ENCODE measurements at regions not wholly inside any gene's neighbourhood (a gene's known extent, or its start where the extent isn't known, plus 50 kb on each side); places are given as distances from the start of the nearest gene placed in this dataset.

DNA sequence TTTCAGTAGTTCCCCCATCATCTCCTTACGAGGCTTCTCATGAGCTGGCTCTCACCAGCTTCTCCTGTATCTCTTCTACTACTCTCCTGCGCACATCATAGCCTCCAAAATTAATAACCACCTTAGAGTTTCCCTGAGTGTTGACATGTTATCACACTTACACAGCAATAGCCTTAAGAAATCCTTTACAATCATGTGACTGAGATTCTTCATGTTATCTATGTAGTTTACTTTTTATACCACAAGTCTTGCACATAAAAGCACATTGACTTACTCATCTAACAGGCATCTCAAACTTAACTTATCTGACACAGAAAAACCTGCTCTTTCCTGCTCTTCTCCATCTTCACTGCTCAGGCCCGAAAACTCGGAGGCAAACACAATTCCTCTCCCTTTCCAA is 103.7 kb upstream of the TAB2 start:
- Histone ChIP-seq H3K36me3 (ENCODE audit: insufficient read depth, low read length) (no peaks in the 10 kb centered on the region), H3K4me1 (ENCODE audit: control insufficient read depth, insufficient read depth, low read length, unreplicated experiment) (peaks cover 16% of the 10 kb centered on the region), H2AFZ (ENCODE audit: low read length, unreplicated experiment) (no peak overlapping the region), H3K4me3 (ENCODE audit: low read depth, low read length) (no peak overlapping the region), H3K27me3 (ENCODE audit: insufficient read depth, low read length) (no peaks in the 10 kb centered on the region), H3K27ac (ENCODE audit: low read depth, low read length) (no peak overlapping the region), H3K79me2 (ENCODE audit: control insufficient read depth, insufficient read depth, low read length, unreplicated experiment) (no peaks in the 10 kb centered on the region)

DNA sequence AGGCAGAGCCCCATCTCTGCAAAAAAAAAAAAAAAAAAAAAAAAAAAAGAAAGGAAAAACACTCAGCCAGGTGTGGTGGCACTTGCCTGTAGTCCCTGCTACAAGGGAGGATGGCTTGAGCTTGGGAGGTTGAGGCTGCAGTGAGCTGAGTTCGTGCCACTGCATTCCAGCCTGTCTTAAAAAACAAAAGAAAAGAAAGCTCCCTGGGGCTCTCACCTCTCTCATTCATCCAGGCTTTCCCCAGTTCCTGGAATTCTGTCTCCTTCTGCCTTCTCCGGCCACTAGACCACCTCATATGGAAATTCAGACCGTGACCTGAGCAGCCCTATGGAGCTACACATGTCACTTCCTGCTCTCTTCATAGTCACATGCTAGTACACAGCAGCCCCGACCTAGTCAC is 101.1 kb upstream of the TAB2 start:
- no peak overlapping the region for H3K27ac ChIP-seq (ENCODE audit: low read depth, low read length)
- H3K36me3 ChIP-seq (ENCODE audit: insufficient read depth, low read length): no peaks in the 10 kb centered on the region
- peaks cover 2% of the 10 kb centered on the region for H3K4me1 ChIP-seq (ENCODE audit: control insufficient read depth, insufficient read depth, low read length, unreplicated experiment)
- H3K4me3 ChIP-seq (ENCODE audit: low read depth, low read length): no peak overlapping the region
- H3K27me3 ChIP-seq (ENCODE audit: insufficient read depth, low read length): no peaks in the 10 kb centered on the region
- H3K79me2 ChIP-seq (ENCODE audit: control insufficient read depth, insufficient read depth, low read length, unreplicated experiment): no peaks in the 10 kb centered on the region
- H2AFZ ChIP-seq (ENCODE audit: low read length, unreplicated experiment): no peak overlapping the region

DNA sequence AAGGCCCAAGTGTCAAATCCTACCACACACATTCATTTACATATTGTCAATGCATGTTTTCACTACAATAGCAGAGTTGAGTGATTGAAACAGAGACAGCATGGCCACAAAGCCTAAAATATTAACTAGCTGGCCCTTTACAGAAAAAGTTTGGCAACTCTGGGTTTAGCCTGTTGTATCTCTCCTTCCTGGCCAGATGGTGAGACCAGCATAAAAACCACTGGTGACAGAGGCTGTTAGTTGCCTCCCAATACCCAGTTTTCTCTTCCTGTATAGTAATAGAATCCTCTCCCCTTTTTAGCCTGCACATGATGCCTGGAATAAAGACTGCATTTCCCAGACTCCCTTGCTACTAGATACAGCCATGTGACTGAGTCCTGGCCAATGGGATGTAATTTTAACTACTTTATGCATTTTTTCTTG is 100.0 kb upstream of the TAB2 start:
- no peaks in the 10 kb centered on the region for H3K36me3 ChIP-seq (ENCODE audit: insufficient read depth, low read length)
- H3K27me3 ChIP-seq (ENCODE audit: insufficient read depth, low read length): no peaks in the 10 kb centered on the region
- no peak overlapping the region for H3K4me3 ChIP-seq (ENCODE audit: low read depth, low read length)
- H3K79me2 ChIP-seq (ENCODE audit: control insufficient read depth, insufficient read depth, low read length, unreplicated experiment): no peaks in the 10 kb centered on the region
- no peak overlapping the region for H2AFZ ChIP-seq (ENCODE audit: low read length, unreplicated experiment)
- no peaks in the 10 kb centered on the region for H3K4me1 ChIP-seq (ENCODE audit: control insufficient read depth, insufficient read depth, low read length, unreplicated experiment)
- H3K27ac ChIP-seq (ENCODE audit: low read depth, low read length): no peak overlapping the region

DNA sequence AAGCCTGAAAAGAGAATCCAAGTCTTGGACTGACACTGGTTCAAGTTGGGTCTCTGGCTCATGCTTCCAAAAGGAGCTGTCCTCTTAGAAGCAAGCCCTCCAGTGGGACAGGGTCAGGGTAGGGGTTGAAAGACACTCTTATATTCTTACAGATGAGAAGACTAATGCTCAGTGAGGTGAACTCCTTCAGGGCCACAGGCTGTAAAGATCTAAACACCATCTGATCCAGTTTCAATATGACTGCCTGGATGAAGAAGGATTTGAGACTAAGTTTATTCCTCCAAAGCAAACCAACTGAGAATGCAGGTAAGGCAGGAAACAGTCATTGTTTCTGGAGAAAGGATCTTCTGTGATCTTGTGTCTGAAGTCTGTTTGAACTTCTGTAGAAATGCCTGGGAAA is 99.0 kb upstream of the TAB2 start:
- Histone ChIP-seq H3K79me2 (ENCODE audit: control insufficient read depth, insufficient read depth, low read length, unreplicated experiment) (no peaks in the 10 kb centered on the region), H3K27ac (ENCODE audit: low read depth, low read length) (no peak overlapping the region), H3K36me3 (ENCODE audit: insufficient read depth, low read length) (no peaks in the 10 kb centered on the region), H3K27me3 (ENCODE audit: insufficient read depth, low read length) (no peaks in the 10 kb centered on the region), H3K4me3 (ENCODE audit: low read depth, low read length) (no peak overlapping the region), H2AFZ (ENCODE audit: low read length, unreplicated experiment) (no peak overlapping the region), H3K4me1 (ENCODE audit: control insufficient read depth, insufficient read depth, low read length, unreplicated experiment) (no peaks in the 10 kb centered on the region)

DNA sequence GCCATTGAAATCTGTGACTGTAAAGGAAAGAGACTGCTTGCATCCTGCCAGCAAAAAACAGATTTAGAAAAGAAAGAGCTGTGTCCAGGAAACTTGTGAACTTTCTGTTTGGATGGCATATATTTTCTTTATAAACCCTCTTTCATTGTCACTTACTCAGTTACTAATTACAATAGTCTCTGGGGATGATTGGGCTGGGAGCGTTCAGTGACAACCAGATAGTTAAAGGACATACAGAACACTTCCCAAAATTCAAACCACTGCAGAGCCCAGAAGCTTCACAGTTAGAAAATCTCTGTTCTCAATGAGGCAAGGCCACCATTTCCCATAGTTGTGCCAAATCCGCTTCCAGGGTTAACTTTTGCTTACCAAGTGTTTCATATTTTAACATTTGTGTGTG is 98.6 kb upstream of the TAB2 start:
- Histone ChIP-seq H3K79me2 (ENCODE audit: control insufficient read depth, insufficient read depth, low read length, unreplicated experiment) (no peaks in the 10 kb centered on the region), H3K36me3 (ENCODE audit: insufficient read depth, low read length) (no peaks in the 10 kb centered on the region), H3K27me3 (ENCODE audit: insufficient read depth, low read length) (no peaks in the 10 kb centered on the region), H3K27ac (ENCODE audit: low read depth, low read length) (no peak overlapping the region), H3K4me3 (ENCODE audit: low read depth, low read length) (no peak overlapping the region), H2AFZ (ENCODE audit: low read length, unreplicated experiment) (no peak overlapping the region), H3K4me1 (ENCODE audit: control insufficient read depth, insufficient read depth, low read length, unreplicated experiment) (no peaks in the 10 kb centered on the region)

DNA sequence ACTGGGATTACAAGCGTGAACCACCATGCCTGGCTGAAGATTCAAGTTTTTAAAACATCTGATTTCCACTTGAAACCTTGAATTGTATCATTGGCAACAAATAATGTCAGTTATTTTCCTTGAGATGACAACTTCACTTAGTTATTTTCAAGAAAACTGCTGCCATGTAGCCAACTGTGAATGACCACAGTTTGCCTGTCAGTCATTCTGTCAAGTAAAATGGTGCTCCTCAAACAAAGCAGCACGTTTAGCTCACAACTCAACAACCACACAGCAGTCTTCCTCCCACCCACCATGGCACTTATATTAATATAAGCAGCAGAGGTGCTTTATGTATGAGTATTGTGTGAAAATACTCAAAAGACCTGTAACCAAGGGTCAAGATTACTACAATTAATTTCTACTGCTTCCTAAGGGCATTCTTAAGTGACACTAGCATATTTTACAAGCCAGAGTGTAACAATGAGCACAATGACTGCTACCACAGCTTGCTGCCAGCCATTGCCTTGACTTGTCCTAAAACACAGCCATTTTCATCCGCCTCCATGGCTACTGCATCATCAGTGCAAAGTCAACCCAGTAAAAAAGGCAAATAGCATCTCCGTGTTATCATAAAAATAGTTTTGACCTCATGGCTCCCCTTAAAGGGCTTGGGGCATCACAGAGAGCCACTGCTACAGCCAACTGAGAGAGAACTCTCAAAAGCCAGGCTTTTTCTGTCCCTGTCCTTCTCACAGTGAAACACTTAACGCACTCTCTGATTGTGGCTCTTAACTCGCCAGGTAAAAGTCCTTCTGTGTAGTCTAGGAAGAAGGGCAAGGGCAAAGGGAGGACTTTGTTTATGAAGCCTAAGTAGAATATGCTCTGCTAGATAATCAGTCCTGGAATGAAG is 96.4 kb upstream of the TAB2 start:
- no peaks in the 10 kb centered on the region for H3K27me3 ChIP-seq (ENCODE audit: insufficient read depth, low read length)
- no peak overlapping the region for H3K4me3 ChIP-seq (ENCODE audit: low read depth, low read length)
- H3K27ac ChIP-seq (ENCODE audit: low read depth, low read length): no peak overlapping the region
- no peak overlapping the region for H2AFZ ChIP-seq (ENCODE audit: low read length, unreplicated experiment)
- H3K4me1 ChIP-seq (ENCODE audit: control insufficient read depth, insufficient read depth, low read length, unreplicated experiment): no peaks in the 10 kb centered on the region
- no peaks in the 10 kb centered on the region for H3K79me2 ChIP-seq (ENCODE audit: control insufficient read depth, insufficient read depth, low read length, unreplicated experiment)
- no peaks in the 10 kb centered on the region for H3K36me3 ChIP-seq (ENCODE audit: insufficient read depth, low read length)

DNA sequence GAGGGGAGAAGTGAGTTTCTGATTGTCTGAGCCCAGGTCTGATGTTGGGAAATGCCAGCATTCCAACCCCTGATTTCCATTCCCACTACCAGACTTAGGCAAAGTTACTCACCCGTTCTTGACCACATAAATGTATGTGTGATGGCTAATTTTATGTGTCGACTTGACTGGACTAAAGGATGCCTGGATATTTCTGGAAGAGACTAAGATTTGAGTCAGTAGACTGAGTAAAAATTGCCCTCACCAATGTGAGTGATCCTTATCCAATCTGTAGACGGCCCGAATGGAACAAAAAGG is 95.8 kb upstream of the TAB2 start:
- Histone ChIP-seq H3K27me3 (ENCODE audit: insufficient read depth, low read length) (no peaks in the 10 kb centered on the region), H3K36me3 (ENCODE audit: insufficient read depth, low read length) (no peaks in the 10 kb centered on the region), H2AFZ (ENCODE audit: low read length, unreplicated experiment) (no peak overlapping the region), H3K79me2 (ENCODE audit: control insufficient read depth, insufficient read depth, low read length, unreplicated experiment) (no peaks in the 10 kb centered on the region), H3K27ac (ENCODE audit: low read depth, low read length) (no peak overlapping the region), H3K4me3 (ENCODE audit: low read depth, low read length) (no peak overlapping the region), H3K4me1 (ENCODE audit: control insufficient read depth, insufficient read depth, low read length, unreplicated experiment) (no peaks in the 10 kb centered on the region)

DNA sequence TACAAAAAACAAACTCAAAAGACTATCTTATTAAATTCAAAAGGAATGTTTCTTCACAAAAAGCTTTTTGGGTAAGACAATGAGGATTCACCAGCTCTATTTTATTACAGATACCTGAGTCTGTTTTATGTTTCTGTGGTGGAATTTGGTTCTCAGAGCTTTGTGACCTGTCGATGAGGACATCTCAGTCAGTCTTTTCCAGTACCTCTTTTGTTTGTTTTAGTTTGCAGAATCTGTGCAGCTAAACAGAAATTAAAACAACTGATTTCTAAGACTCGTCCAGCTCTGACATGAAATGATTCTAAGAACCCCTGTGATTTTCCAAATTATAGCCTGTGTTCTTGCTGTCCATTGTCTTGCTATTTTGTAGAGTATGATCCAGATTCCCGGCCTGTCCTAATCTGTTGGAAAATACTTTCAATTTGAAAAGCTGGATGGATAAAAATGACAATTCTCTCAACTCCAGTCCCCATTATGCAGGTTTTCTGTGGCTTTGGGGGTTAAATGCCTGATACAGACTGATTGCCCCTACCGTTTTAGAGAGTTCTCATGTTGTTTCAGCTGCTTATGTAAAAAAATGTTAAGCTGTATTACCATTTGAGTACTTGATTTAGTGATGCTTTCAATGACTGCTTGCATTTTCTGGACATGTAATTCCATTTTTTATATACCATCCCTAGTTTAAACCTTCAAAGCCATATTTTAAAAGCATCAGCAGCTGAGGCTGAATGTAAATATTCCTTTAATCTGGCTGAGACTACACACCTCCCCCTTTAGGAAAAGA is 94.2 kb upstream of the TAB2 start:
- no peak overlapping the region for H3K4me3 ChIP-seq (ENCODE audit: low read depth, low read length)

DNA sequence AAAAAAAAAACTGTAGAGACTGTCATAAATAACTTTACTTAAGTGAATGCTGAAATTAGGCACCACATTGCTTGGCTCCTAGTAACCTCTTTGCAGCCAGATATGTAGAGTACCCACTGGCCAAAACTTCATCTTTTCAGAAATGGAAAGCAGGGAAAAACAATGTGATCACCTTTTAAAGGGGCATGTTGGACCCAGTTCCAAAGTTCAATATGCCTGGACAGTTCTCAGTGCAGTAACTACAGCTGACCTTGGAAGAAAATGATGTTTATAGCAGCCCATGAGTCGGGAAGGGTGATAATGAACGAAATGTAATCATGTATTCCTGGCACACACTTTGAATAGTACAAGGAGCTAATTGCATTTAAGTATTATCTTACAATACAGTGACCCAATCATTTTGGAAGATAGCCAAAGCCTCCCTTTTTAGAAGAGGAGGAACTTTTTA is 93.6 kb upstream of the TAB2 start:
- Histone ChIP-seq H3K36me3 (ENCODE audit: insufficient read depth, low read length) (no peaks in the 10 kb centered on the region), H3K27ac (ENCODE audit: low read depth, low read length) (no peak overlapping the region), H3K79me2 (ENCODE audit: control insufficient read depth, insufficient read depth, low read length, unreplicated experiment) (no peaks in the 10 kb centered on the region), H3K4me3 (ENCODE audit: low read depth, low read length) (no peak overlapping the region), H3K27me3 (ENCODE audit: insufficient read depth, low read length) (no peaks in the 10 kb centered on the region), H2AFZ (ENCODE audit: low read length, unreplicated experiment) (no peak overlapping the region), H3K4me1 (ENCODE audit: control insufficient read depth, insufficient read depth, low read length, unreplicated experiment) (no peaks in the 10 kb centered on the region)

More for the DNA sequence above, 94.2 kb upstream of the TAB2 start:
- H3K36me3 ChIP-seq (ENCODE audit: insufficient read depth, low read length): no peaks in the 10 kb centered on the region
- no peak overlapping the region for H3K27ac ChIP-seq (ENCODE audit: low read depth, low read length)
- no peaks in the 10 kb centered on the region for H3K4me1 ChIP-seq (ENCODE audit: control insufficient read depth, insufficient read depth, low read length, unreplicated experiment)
- H3K79me2 ChIP-seq (ENCODE audit: control insufficient read depth, insufficient read depth, low read length, unreplicated experiment): no peaks in the 10 kb centered on the region
- H2AFZ ChIP-seq (ENCODE audit: low read length, unreplicated experiment): no peak overlapping the region
- no peaks in the 10 kb centered on the region for H3K27me3 ChIP-seq (ENCODE audit: insufficient read depth, low read length)

DNA sequence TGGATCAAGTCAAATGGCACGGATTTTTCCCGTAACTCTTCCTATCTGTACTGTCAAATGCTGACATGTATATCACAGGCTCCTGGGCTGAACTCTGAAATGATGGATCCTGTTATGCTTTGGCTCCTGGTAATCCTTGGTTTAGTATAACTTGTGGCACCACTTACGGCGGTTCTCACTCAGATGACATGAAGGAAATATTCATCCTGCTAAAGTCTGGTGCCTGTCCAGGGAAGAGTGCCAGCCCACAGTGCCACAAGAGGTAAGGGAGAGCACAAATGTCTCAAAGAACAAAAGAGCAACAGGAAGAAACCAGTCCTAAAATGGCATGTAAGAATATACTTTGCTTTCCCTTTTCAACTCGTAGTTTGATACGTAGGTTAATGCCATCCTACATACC is 93.1 kb upstream of the TAB2 start:
- no peaks in the 10 kb centered on the region for H3K79me2 ChIP-seq (ENCODE audit: control insufficient read depth, insufficient read depth, low read length, unreplicated experiment)
- H2AFZ ChIP-seq (ENCODE audit: low read length, unreplicated experiment): no peak overlapping the region
- no peaks in the 10 kb centered on the region for H3K27me3 ChIP-seq (ENCODE audit: insufficient read depth, low read length)
- no peak overlapping the region for H3K27ac ChIP-seq (ENCODE audit: low read depth, low read length)
- H3K36me3 ChIP-seq (ENCODE audit: insufficient read depth, low read length): no peaks in the 10 kb centered on the region
- no peak overlapping the region for H3K4me3 ChIP-seq (ENCODE audit: low read depth, low read length)
- no peaks in the 10 kb centered on the region for H3K4me1 ChIP-seq (ENCODE audit: control insufficient read depth, insufficient read depth, low read length, unreplicated experiment)

DNA sequence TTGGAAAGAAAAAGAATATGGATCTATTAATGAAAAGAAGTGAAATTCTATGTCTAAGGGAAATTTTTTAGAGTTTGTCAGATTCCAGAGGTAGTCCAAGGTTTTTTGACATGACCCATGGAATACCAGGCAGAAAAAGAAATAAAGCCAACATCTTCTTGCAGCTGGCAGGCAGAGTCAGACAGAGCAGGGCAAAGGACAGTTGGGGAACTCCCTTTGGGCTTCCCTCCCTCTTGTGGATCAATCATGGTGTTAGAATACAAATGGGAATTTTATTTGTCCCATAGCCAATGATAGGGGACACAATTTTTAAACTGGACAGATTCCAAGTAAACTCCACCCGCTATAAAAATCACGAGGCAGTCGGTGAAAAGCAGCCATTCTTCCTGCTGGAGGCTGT is 92.1 kb upstream of the TAB2 start:
- no peaks in the 10 kb centered on the region for H3K27me3 ChIP-seq (ENCODE audit: insufficient read depth, low read length)
- H3K4me1 ChIP-seq (ENCODE audit: control insufficient read depth, insufficient read depth, low read length, unreplicated experiment): no peaks in the 10 kb centered on the region
- no peak overlapping the region for H3K4me3 ChIP-seq (ENCODE audit: low read depth, low read length)
- H3K36me3 ChIP-seq (ENCODE audit: insufficient read depth, low read length): no peaks in the 10 kb centered on the region
- no peak overlapping the region for H3K27ac ChIP-seq (ENCODE audit: low read depth, low read length)
- no peak overlapping the region for H2AFZ ChIP-seq (ENCODE audit: low read length, unreplicated experiment)
- H3K79me2 ChIP-seq (ENCODE audit: control insufficient read depth, insufficient read depth, low read length, unreplicated experiment): no peaks in the 10 kb centered on the region

Data from ACC112 (cell line).